A549 (cell line): ENCODE measurements at regions not wholly inside any gene's neighbourhood (a gene's known extent, or its start where the extent isn't known, plus 50 kb on each side); places are given as distances from the start of the nearest gene placed in this dataset.

ENCODE experiments used
- TF ChIP-seq, protein P1 (sequence below): IDR thresholded peaks from 2 replicates; pipeline ENCODE4 v1.6.1; 2012; ENCODE audit warnings: low read depth, borderline replicate concordance
- TF ChIP-seq, protein P2 (sequence below): fragments of >200 bp; sonication (Bioruptor Twin); formaldehyde crosslinking; IDR thresholded peaks from 3 replicates; pipeline ENCODE4 v1.5.1; 2016

DNA sequence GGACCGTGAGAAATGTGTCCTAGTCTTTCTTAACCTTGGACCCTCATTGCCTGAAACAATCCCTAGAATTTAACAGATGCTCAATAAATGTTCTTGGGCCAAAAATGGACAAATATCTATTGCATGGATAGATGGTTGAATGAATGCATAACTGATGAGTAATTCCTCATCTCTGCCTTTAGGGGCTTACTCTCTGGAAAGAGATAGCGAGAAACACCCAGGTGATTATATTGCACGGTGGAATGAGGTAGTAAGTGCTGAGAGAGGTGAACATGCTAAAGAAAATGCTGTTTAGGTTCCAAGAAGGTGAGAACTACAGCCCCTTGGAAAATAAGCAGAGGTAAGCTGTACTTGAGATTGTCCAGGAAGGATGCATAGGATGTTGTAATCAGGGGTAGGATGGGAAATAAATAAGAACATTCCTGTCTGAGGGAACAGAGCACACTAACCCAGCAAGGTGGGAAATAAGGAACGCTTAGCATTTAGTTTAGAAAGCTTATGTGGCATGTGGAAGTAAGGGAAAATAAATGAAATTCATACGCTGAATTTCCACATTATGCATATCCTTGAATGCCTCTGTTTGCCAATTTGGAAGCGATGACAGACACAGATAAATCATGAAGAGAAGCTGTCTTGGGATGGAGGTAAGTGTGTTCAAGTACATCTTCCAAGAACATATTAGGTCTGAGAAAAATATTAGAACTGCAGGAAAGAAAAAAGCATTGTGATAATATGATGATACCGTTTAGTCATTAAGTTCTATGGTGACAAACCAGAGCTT lies 426.6 kb downstream of the ARHGEF28 start:
- TF ChIP-seq, protein P1, sequence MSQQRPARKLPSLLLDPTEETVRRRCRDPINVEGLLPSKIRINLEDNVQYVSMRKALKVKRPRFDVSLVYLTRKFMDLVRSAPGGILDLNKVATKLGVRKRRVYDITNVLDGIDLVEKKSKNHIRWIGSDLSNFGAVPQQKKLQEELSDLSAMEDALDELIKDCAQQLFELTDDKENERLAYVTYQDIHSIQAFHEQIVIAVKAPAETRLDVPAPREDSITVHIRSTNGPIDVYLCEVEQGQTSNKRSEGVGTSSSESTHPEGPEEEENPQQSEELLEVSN, result no peak
- TF ChIP-seq, protein P2, sequence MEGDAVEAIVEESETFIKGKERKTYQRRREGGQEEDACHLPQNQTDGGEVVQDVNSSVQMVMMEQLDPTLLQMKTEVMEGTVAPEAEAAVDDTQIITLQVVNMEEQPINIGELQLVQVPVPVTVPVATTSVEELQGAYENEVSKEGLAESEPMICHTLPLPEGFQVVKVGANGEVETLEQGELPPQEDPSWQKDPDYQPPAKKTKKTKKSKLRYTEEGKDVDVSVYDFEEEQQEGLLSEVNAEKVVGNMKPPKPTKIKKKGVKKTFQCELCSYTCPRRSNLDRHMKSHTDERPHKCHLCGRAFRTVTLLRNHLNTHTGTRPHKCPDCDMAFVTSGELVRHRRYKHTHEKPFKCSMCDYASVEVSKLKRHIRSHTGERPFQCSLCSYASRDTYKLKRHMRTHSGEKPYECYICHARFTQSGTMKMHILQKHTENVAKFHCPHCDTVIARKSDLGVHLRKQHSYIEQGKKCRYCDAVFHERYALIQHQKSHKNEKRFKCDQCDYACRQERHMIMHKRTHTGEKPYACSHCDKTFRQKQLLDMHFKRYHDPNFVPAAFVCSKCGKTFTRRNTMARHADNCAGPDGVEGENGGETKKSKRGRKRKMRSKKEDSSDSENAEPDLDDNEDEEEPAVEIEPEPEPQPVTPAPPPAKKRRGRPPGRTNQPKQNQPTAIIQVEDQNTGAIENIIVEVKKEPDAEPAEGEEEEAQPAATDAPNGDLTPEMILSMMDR, result no peak
